CD4-positive, alpha-beta T cell (primary cell): ENCODE measurements at regions not wholly inside any gene's neighbourhood (a gene's known extent, or its start where the extent isn't known, plus 50 kb on each side); places are given as distances from the start of the nearest gene placed in this dataset.

Experiments used
- ATAC-seq: fragments of 200-7000 bp; cut with Tn5 transposase; one replicate; pipeline ENCODE4 v1.10.0; 2022; ENCODE audit warnings: mild to moderate bottlenecking; ENCODE audit not compliant: poor library complexity
- CTCF ChIA-PET: fragments of 350-600 bp; sonication (Branson Sonifier 250); formaldehyde crosslinking; loops from one replicate; lab custom pipeline; 2021; ENCODE audit warnings: antibody characterized with exemption, inconsistent platforms; lab: Charles Lee
- POLR2A ChIA-PET: fragments of 350-600 bp; sonication (Branson Sonifier 250); formaldehyde crosslinking; loops from one replicate; lab custom pipeline; 2021; ENCODE audit warnings: antibody characterized with exemption, inconsistent platforms; lab: Charles Lee
- DNase-seq, 14 experiments: peaks; one replicate each; pipeline ENCODE4 v3.0.0-alpha.2; 2013 to 2020; ENCODE audit warnings: mixed read lengths in 2 of 14
- H3K27ac ChIP-seq, 2 donors: one replicate each; pipeline versions ENCODE4 v1.5.1 to v1.7.0; 2013; ENCODE audit warnings: low read length in 2 of 2, low read depth in 1 of 2, mild to moderate bottlenecking in 1 of 2
- H3K27me3 ChIP-seq, 2 experiments: 1 replicate in 1 of 2; 2 replicates in 1 of 2; pipeline versions ENCODE4 v1.6.1 to v1.7.0; 2013; ENCODE audit warnings: low read length in 2 of 2, control low read depth in 1 of 2, mild to moderate bottlenecking in 1 of 2, moderate library complexity in 1 of 2; ENCODE audit not compliant: insufficient read depth in 2 of 2, control insufficient read depth in 1 of 2
- H3K36me3 ChIP-seq: one replicate; pipeline ENCODE4 v1.6.1; 2013; ENCODE audit warnings: low read length, control low read depth; ENCODE audit not compliant: insufficient read depth
- H3K4me1 ChIP-seq: one replicate; pipeline ENCODE4 v1.6.1; 2013; ENCODE audit warnings: low read length, control low read depth; ENCODE audit not compliant: insufficient read depth
- H3K4me3 ChIP-seq: one replicate; pipeline ENCODE4 v1.5.1; 2013; ENCODE audit warnings: mild to moderate bottlenecking, low read length, moderate library complexity
- H3K9me3 ChIP-seq, 2 experiments: 1 replicate in 1 of 2; 2 replicates in 1 of 2; pipeline versions ENCODE4 v1.6.1 to v1.7.0; 2013; ENCODE audit warnings: low read length in 2 of 2, mild to moderate bottlenecking in 2 of 2, control low read depth in 1 of 2, moderate library complexity in 1 of 2; ENCODE audit not compliant: control insufficient read depth in 1 of 2, insufficient read depth in 1 of 2
- H3K27ac Mint-ChIP-seq: one replicate; pipeline ENCODE4 v1.8.0; 2020; ENCODE audit warnings: mixed read lengths
- H3K27me3 Mint-ChIP-seq: one replicate; pipeline ENCODE4 v1.8.0; 2021; ENCODE audit warnings: mixed read lengths
- H3K36me3 Mint-ChIP-seq: one replicate; pipeline ENCODE4 v1.8.0; 2021; ENCODE audit warnings: low read depth, mixed read lengths
- H3K4me1 Mint-ChIP-seq: one replicate; pipeline ENCODE4 v1.8.0; 2021; ENCODE audit warnings: low read depth, mixed read lengths
- H3K4me3 Mint-ChIP-seq: one replicate; pipeline ENCODE4 v1.8.0; 2020; ENCODE audit warnings: mild to moderate bottlenecking, mixed read lengths
- H3K9me3 Mint-ChIP-seq: one replicate; pipeline ENCODE4 v1.8.0; 2020; ENCODE audit warnings: mixed read lengths
- intact Hi-C, 2 experiments: fragments of 100-400 bp; cut with DNase I in 1 of 2; cut with micrococcal nuclease in 1 of 2; formaldehyde crosslinking; loops; one replicate each; pipeline versions ENCODE4 v1.15.1 to v1.9.0; 2023 to 2025; cut with DNase I, micrococcal nuclease
- TF ChIP-seq, protein P1 (sequence below): fragments of 200-600 bp; IDR thresholded peaks from one replicate; pipeline ENCODE4 v1.8.0; 2022; ENCODE audit warnings: antibody characterized with exemption, mild to moderate bottlenecking

DNA sequence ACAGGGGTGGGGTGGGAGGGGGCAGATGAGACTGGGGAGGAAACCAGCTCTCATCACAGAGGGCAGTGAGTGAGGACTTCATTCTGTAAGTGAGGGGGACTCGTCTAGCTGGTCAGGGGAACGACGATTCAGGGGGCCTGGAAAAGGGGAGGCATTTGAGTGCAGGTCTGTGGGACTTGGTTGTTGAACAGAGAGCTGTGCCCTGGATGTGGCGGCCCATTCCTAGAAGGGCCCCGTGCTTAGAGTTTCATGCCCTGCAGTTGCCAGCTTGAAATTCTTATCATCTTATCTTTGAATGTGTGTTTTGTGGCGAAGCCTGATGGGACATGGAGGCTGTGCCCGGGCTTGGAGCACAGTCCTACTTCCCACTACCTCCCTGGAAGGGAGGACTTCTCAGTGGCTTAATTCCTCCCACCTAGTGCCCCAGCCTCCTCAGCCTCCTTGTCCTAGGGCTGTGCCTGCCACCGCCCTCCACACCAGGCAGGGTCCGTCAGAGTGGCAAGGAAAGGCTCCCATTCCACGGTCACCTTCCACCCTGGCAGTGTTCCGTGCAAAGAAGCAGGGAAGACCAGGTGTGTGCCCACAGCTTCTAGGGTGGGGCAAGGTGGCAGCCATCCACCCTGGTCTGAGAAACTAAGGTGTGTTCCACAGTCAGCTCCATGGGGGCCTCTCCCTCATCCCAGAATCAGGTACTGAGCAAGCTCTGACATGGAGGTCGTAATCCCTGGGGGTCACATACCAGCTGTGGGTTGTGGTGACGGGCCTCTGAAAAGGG is 59.7 kb upstream of the LMO1 start:
- Mint-ChIP-seq H3K27me3 (peaks cover 10% of the 10 kb centered on the region), H3K9me3 (no peaks in the 10 kb centered on the region), H3K4me1 (no peaks in the 10 kb centered on the region), H3K36me3 (no peaks in the 10 kb centered on the region), H3K27ac (no peak overlapping the region), H3K4me3 (no peak overlapping the region)
- Histone ChIP-seq H3K27ac (no peak overlapping the region), H3K4me3 (no peak overlapping the region), H3K4me1 (no peaks in the 10 kb centered on the region), H3K36me3 (no peaks in the 10 kb centered on the region), H3K9me3 (peaks cover 0 to 4% of the 10 kb centered on the region in 2 experiments), H3K27me3 (no peaks in the 10 kb centered on the region)
- DNase-seq, result no peak
- TF ChIP-seq, protein P1, sequence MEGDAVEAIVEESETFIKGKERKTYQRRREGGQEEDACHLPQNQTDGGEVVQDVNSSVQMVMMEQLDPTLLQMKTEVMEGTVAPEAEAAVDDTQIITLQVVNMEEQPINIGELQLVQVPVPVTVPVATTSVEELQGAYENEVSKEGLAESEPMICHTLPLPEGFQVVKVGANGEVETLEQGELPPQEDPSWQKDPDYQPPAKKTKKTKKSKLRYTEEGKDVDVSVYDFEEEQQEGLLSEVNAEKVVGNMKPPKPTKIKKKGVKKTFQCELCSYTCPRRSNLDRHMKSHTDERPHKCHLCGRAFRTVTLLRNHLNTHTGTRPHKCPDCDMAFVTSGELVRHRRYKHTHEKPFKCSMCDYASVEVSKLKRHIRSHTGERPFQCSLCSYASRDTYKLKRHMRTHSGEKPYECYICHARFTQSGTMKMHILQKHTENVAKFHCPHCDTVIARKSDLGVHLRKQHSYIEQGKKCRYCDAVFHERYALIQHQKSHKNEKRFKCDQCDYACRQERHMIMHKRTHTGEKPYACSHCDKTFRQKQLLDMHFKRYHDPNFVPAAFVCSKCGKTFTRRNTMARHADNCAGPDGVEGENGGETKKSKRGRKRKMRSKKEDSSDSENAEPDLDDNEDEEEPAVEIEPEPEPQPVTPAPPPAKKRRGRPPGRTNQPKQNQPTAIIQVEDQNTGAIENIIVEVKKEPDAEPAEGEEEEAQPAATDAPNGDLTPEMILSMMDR, result no peak
- intact Hi-C loops, result no loop called here
- CTCF ChIA-PET, result no interaction called here
- POLR2A ChIA-PET, result no interaction called here
- ATAC-seq, result no peak

DNA sequence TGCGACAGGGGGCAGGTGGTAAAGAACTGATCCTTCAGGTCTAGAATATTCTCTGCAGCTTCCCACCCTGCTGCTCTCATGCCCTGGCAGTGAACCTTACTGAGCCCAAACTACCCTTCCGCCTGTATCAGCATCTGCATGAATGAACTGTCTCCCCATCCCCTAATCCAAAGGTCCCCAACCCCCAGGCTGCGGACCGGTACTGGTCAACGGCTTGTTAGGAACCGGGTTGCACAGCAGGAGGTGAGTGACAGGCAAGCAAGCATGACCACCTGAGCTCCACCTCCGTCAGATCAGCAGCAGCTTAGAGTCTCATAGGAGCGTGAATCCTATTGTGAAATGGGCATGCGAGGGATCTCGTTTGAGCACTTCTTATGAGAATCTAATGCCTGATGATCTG is 58.2 kb upstream of the LMO1 start:
- intact Hi-C loops, result no loop called here
- Histone ChIP-seq H3K9me3 (peaks cover 0 to 4% of the 10 kb centered on the region in 2 experiments), H3K4me3 (no peak overlapping the region), H3K4me1 (no peaks in the 10 kb centered on the region), H3K27ac (no peak overlapping the region), H3K36me3 (no peaks in the 10 kb centered on the region), H3K27me3 (no peaks in the 10 kb centered on the region)
- TF ChIP-seq, protein P1, result no peak
- POLR2A ChIA-PET, result no interaction called here
- CTCF ChIA-PET, result no interaction called here
- Mint-ChIP-seq H3K36me3 (no peaks in the 10 kb centered on the region), H3K4me1 (no peaks in the 10 kb centered on the region), H3K4me3 (no peak overlapping the region), H3K27ac (no peak overlapping the region), H3K9me3 (no peaks in the 10 kb centered on the region), H3K27me3 (peaks cover 10% of the 10 kb centered on the region)
- DNase-seq (no peak), ATAC-seq (no peak)

DNA sequence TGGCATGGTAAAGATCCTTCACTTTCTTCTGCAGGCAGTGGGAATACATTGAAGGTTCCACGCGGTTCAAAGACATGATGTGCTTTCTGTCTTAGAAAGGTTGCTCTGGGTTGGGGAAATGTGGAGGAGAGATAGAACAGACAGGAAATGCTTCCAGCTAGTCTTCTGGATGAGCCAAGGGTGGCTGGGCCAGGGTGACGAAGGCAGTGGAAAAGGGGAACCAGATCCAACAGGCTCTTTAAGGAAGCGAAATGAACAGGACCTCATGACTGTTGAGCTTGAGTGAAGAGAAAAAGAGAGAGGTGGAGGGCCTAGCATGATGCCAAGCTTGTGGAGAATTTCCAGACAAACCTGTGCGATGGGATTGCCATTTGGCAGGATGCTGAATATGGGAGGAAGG is 56.4 kb upstream of the LMO1 start:
- Histone ChIP-seq H3K36me3 (no peaks in the 10 kb centered on the region), H3K27me3 (no peaks in the 10 kb centered on the region), H3K27ac (no peak overlapping the region), H3K4me1 (no peaks in the 10 kb centered on the region), H3K4me3 (no peak overlapping the region), H3K9me3 (peaks cover 0 to 3% of the 10 kb centered on the region in 2 experiments)
- Mint-ChIP-seq H3K9me3 (no peaks in the 10 kb centered on the region), H3K4me3 (no peak overlapping the region), H3K27ac (no peak overlapping the region), H3K4me1 (no peaks in the 10 kb centered on the region), H3K36me3 (no peaks in the 10 kb centered on the region), H3K27me3 (peaks cover 5% of the 10 kb centered on the region)
- DNase-seq (no peak), ATAC-seq (no peak)
- intact Hi-C loops, result no loop called here
- TF ChIP-seq, protein P1, result no peak
- ChIA-PET POLR2A (no interaction called here), CTCF (no interaction called here)
